ENCODE measurements at regions not wholly inside any gene's neighbourhood (a gene's known extent, or its start where the extent isn't known, plus 50 kb on each side); places are given as distances from the start of the nearest gene placed in this dataset.

GRCh38 chr12:3990501-3991280 is 117.5 kb upstream of the PARP11 start:
- no peak for TF ChIP-seq POLR2A (IDR thresholded peaks at IDR 0.05)
- no peak for TF ChIP-seq CTCF (IDR thresholded peaks at IDR 0.05)
- Histone ChIP-seq H3K4me3 (no peak overlapping the region), H3K9me3 (no peaks in the 10 kb centered on the region), H3K27ac (no peak overlapping the region), H3K36me3 (no peaks in the 10 kb centered on the region), H3K27me3 (peaks cover 0 to 61% (median 0%) of the 10 kb centered on the region in 4 donors), H3K4me1 (no peaks in the 10 kb centered on the region)
- 75 to 81% methylated on average over 11 to 26 of the region's 26 CpGs for WGBS, 2 donors
- intact Hi-C loops (cut with DNase I), result loop anchor here (5.0 kb wide), 1 partner anchor 52 kb away; no protein-coding TSS in a partner anchor
- DNase-seq, result no peak

- TF ChIP-seq POLR2A (IDR thresholded peaks at IDR 0.05) (no peak), CTCF (IDR thresholded peaks at IDR 0.05) (no peak)
- WGBS, 2 donors, result 42 to 48% methylated on average over 2 of the region's 2 CpGs
- Histone ChIP-seq H3K9me3 (peaks cover 0 to 5% (median 0%) of the 10 kb centered on the region in 3 donors), H3K27ac (no peak overlapping the region), H3K27me3 (peaks cover 0 to 61% (median 0%) of the 10 kb centered on the region in 4 donors), H3K4me1 (no peaks in the 10 kb centered on the region), H3K36me3 (no peaks in the 10 kb centered on the region), H3K4me3 (no peak overlapping the region)
- no peak for DNase-seq
- intact Hi-C loops (cut with DNase I), result no loop called here
Observed at GRCh38 chr12:3989218-3989550, 116.0 kb upstream of the PARP11 start.

GRCh38 chr12:3988519-3989217 is 115.5 kb upstream of the PARP11 start:
- Histone ChIP-seq H3K4me3 (no peak overlapping the region), H3K4me1 (no peaks in the 10 kb centered on the region), H3K27me3 (peaks cover 0 to 59% (median 0%) of the 10 kb centered on the region in 4 donors), H3K27ac (no peak overlapping the region), H3K9me3 (peaks cover 0 to 9% (median 2%) of the 10 kb centered on the region in 3 donors), H3K36me3 (no peaks in the 10 kb centered on the region)
- WGBS, 2 donors, result 43 to 62% methylated on average over 4 of the region's 4 CpGs
- DNase-seq, result no peak
- TF ChIP-seq CTCF (IDR thresholded peaks at IDR 0.05) (no peak), POLR2A (IDR thresholded peaks at IDR 0.05) (no peak)
- intact Hi-C loops (cut with DNase I), result no loop called here

GRCh38 chr12:3987571-3987970 is 114.4 kb upstream of the PARP11 start:
- WGBS, 2 donors, result 69 to 71% methylated on average over 4 of the region's 4 CpGs
- no peak for DNase-seq
- Histone ChIP-seq H3K36me3 (no peaks in the 10 kb centered on the region), H3K9me3 (peaks cover 0 to 17% (median 9%) of the 10 kb centered on the region in 3 donors), H3K4me3 (no peak overlapping the region), H3K27ac (no peak overlapping the region), H3K4me1 (no peaks in the 10 kb centered on the region), H3K27me3 (peaks cover 0 to 48% (median 0%) of the 10 kb centered on the region in 4 donors)
- TF ChIP-seq CTCF (IDR thresholded peaks at IDR 0.05), result no peak
- intact Hi-C loops (cut with DNase I), result no loop called here
